GM23338 (cell line): ENCODE measurements at regions not wholly inside any gene's neighbourhood (a gene's known extent, or its start where the extent isn't known, plus 50 kb on each side); places are given as distances from the start of the nearest gene placed in this dataset.

ENCODE experiments used
- ATAC-seq: fragments of 200-7000 bp; cut with Tn5 transposase; 3 replicates; pipeline ENCODE4 v1.9.1; 2020
- DNase-seq: peaks from one replicate; pipeline ENCODE4 v3.0.0-alpha.2; 2015; ENCODE audit warnings: low spot score
- H2AFZ ChIP-seq: fragments of 200-600 bp; sonication (generic); 2 replicates; pipeline ENCODE4 v1.8.0; 2016; ENCODE audit warnings: antibody characterized with exemption, mild to moderate bottlenecking, moderate library complexity
- H3F3A ChIP-seq: fragments of 200-600 bp; sonication (generic); replicated peaks from 2 replicates; pipeline ENCODE4 v1.8.0; 2017; ENCODE audit warnings: antibody characterized with exemption, mixed run types, low read depth
- H3K27ac ChIP-seq: fragments of 200-600 bp; sonication (generic); 2 replicates; pipeline ENCODE4 v1.6.1; 2016; ENCODE audit warnings: low read depth
- H3K27me3 ChIP-seq: fragments of 200-600 bp; sonication (generic); 2 replicates; pipeline ENCODE4 v1.8.0; 2016; ENCODE audit warnings: mild to moderate bottlenecking, mixed run types, moderate library complexity; ENCODE audit not compliant: insufficient read depth
- H3K36me3 ChIP-seq: fragments of 200-600 bp; sonication (generic); 2 replicates; pipeline ENCODE4 v1.8.0; 2016; ENCODE audit warnings: mild to moderate bottlenecking; ENCODE audit not compliant: insufficient read depth
- H3K4me1 ChIP-seq: fragments of 200-600 bp; sonication (generic); 2 replicates; pipeline ENCODE4 v1.8.0; 2016; ENCODE audit warnings: mild to moderate bottlenecking, moderate library complexity; ENCODE audit not compliant: insufficient read depth
- H3K4me2 ChIP-seq: fragments of 200-600 bp; sonication (generic); 2 replicates; pipeline ENCODE4 v1.7.1; 2017; ENCODE audit warnings: mixed run types
- H3K4me3 ChIP-seq: fragments of 200-600 bp; sonication (generic); 2 replicates; pipeline ENCODE4 v1.6.1; 2016; ENCODE audit warnings: mixed run types
- H3K79me2 ChIP-seq: fragments of 200-600 bp; sonication (generic); replicated peaks from 2 replicates; pipeline ENCODE4 v1.8.0; 2017; ENCODE audit warnings: mild to moderate bottlenecking; ENCODE audit not compliant: insufficient read depth
- H3K9me2 ChIP-seq: fragments of 200-600 bp; sonication (generic); 2 replicates; pipeline ENCODE4 v1.8.0; 2017; ENCODE audit not compliant: insufficient read depth
- H4K20me1 ChIP-seq: fragments of 200-600 bp; sonication (generic); replicated peaks from 2 replicates; pipeline ENCODE4 v1.8.0; 2017; ENCODE audit warnings: mild to moderate bottlenecking; ENCODE audit not compliant: insufficient read depth
- H3K27ac Mint-ChIP-seq: 2 replicates; pipeline ENCODE4 v1.8.0; 2020; ENCODE audit warnings: inconsistent platforms, mild to moderate bottlenecking, moderate library complexity, mixed read lengths
- H3K27me3 Mint-ChIP-seq: 3 replicates; pipeline ENCODE4 v1.8.0; 2022; ENCODE audit warnings: low read depth, mild to moderate bottlenecking, moderate library complexity, mixed read lengths, inconsistent platforms; ENCODE audit not compliant: insufficient read depth, poor library complexity
- H3K36me3 Mint-ChIP-seq: 3 replicates; pipeline ENCODE4 v1.8.0; 2021; ENCODE audit warnings: low read depth, mild to moderate bottlenecking, inconsistent platforms, moderate library complexity, mixed read lengths
- H3K4me1 Mint-ChIP-seq: 3 replicates; pipeline ENCODE4 v1.8.0; 2020; ENCODE audit warnings: mild to moderate bottlenecking, inconsistent platforms, mixed read lengths
- H3K4me3 Mint-ChIP-seq: 3 replicates; pipeline ENCODE4 v1.8.0; 2021; ENCODE audit warnings: moderate library complexity, mild to moderate bottlenecking, inconsistent platforms, mixed read lengths
- H3K9me3 Mint-ChIP-seq: 3 replicates; pipeline ENCODE4 v1.8.0; 2020; ENCODE audit warnings: moderate library complexity, mild to moderate bottlenecking, inconsistent platforms, mixed read lengths
- CTCF ChIP-seq, 2 experiments: fragments of 200-600 bp in 1 of 2; sonication (generic) in 1 of 2; conservative IDR thresholded peaks; 2 replicates each; pipeline versions ENCODE4 v1.5.1 to v1.6.1; 2016 to 2017; ENCODE audit warnings: antibody characterized with exemption in 2 of 2, low read depth in 2 of 2, mild to moderate bottlenecking in 2 of 2, moderate library complexity in 1 of 2
- ETS1 ChIP-seq: IDR thresholded peaks from 2 replicates; pipeline ENCODE4 v1.6.1; 2016; ENCODE audit warnings: antibody characterized with exemption
- REST ChIP-seq: IDR thresholded peaks from one replicate; pipeline ENCODE4 v1.6.1; 2018; ENCODE audit warnings: antibody characterized with exemption; ENCODE audit not compliant: unreplicated experiment
- ZNF114 ChIP-seq: fragments of 250-450 bp; sonication (Bioruptor Pico); IDR thresholded peaks from 2 replicates; pipeline ENCODE4 v1.5.0; 2020; ENCODE audit warnings: mild to moderate bottlenecking, moderate library complexity
- ZNF462 ChIP-seq: fragments of 250-450 bp; sonication (Bioruptor Pico); IDR thresholded peaks from 2 replicates; pipeline ENCODE4 v1.5.0; 2020; ENCODE audit warnings: mild to moderate bottlenecking, moderate library complexity

GRCh38 chr16:56140645-56141044 lies 50.6 kb upstream of the GNAO1 start:
- DNase-seq (no peak), ATAC-seq (no peak)
- Mint-ChIP-seq H3K9me3 (no peaks in the 10 kb centered on the region; the same call in 1 of the 3 replicates), H3K27ac (no peak overlapping the region), H3K4me1 (peaks cover 11% of the 10 kb centered on the region; the same call in 2 of the 3 replicates), H3K36me3 (no peaks in the 10 kb centered on the region), H3K4me3 (no peak overlapping the region), H3K27me3 (no peaks in the 10 kb centered on the region)
- Histone ChIP-seq H3K9me2 (no peaks in the 10 kb centered on the region), H3K4me3 (no peak overlapping the region), H3K36me3 (no peaks in the 10 kb centered on the region), H3K79me2 (no peaks in the 10 kb centered on the region), H2AFZ (no peak overlapping the region), H3K4me1 (no peaks in the 10 kb centered on the region), H3K27me3 (no peaks in the 10 kb centered on the region), H3F3A (no peaks in the 10 kb centered on the region), H3K4me2 (no peak overlapping the region), H3K27ac (no peak overlapping the region), H4K20me1 (no peaks in the 10 kb centered on the region)
- TF ChIP-seq ZNF114 (no peak), CTCF (conservative IDR thresholded peaks at IDR 0.05; ENCODE audit: low read depth in 2 of 2) (no peak), ETS1 (no peak), REST (no peak), ZNF462 (CRISPR knock-in tag) (no peak)
